HG02763 (cell line): ENCODE measurements at regions not wholly inside any gene's neighbourhood (a gene's known extent, or its start where the extent isn't known, plus 50 kb on each side); places are given as distances from the start of the nearest gene placed in this dataset.
"Not testable (repeated sequence)": the region's sequence is repeated elsewhere in the genome, so short reads cannot be mapped to it uniquely, and the experiment has no call there.

Source experiments
- ATAC-seq: cut with Tn5 transposase; IDR thresholded peaks from one replicate; pipeline ENCODE4 v1.9.1; 2021; ENCODE audit warnings: mild to moderate bottlenecking, moderate library complexity; ENCODE audit not compliant: unreplicated experiment

GRCh38 chr5:97575322-97575721, 392.3 kb upstream of the RIOK2 start:
- no peak for ATAC-seq

- ATAC-seq: no peak
Measured at GRCh38 chr5:97576956-97577355, 393.9 kb upstream of the RIOK2 start.

- not testable (repeated sequence) for ATAC-seq
Measured at GRCh38 chr5:97579977-97580376, 396.9 kb upstream of the RIOK2 start.

GRCh38 chr5:97580746-97581145, 397.7 kb upstream of the RIOK2 start:
- no peak for ATAC-seq

- ATAC-seq: no peak
Measured at GRCh38 chr5:97591781-97592180, 408.7 kb upstream of the RIOK2 start.

- no peak for ATAC-seq
Measured at GRCh38 chr5:97600486-97600885, 417.4 kb upstream of the RIOK2 start.

- ATAC-seq: no peak
Measured at GRCh38 chr5:97601651-97602050, 418.6 kb upstream of the RIOK2 start.

- ATAC-seq: no peak
Measured at GRCh38 chr5:97606531-97606930, 423.5 kb upstream of the RIOK2 start.

GRCh38 chr5:97608501-97608900, 425.5 kb upstream of the RIOK2 start:
- no peak for ATAC-seq

GRCh38 chr5:97618721-97619120, 435.7 kb upstream of the RIOK2 start:
- ATAC-seq: no peak

GRCh38 chr5:97623441-97623840, 440.4 kb upstream of the RIOK2 start:
- ATAC-seq: no peak

- no peak for ATAC-seq
Measured at GRCh38 chr5:97624886-97625285, 441.8 kb upstream of the RIOK2 start.

- no peak for ATAC-seq
Measured at GRCh38 chr5:97627272-97627671, 444.2 kb upstream of the RIOK2 start.

GRCh38 chr5:97628031-97628430, 445.0 kb upstream of the RIOK2 start:
- no peak for ATAC-seq

GRCh38 chr5:97628807-97629206, 445.8 kb upstream of the RIOK2 start:
- no peak for ATAC-seq

- no peak for ATAC-seq
Measured at GRCh38 chr5:97629276-97629675, 446.2 kb upstream of the RIOK2 start.

GRCh38 chr5:97635553-97635952, 452.5 kb upstream of the RIOK2 start:
- ATAC-seq: no peak

- ATAC-seq: no peak
Measured at GRCh38 chr5:97636766-97637165, 453.7 kb upstream of the RIOK2 start.

- ATAC-seq: no peak
Measured at GRCh38 chr5:97641081-97641480, 458.0 kb upstream of the RIOK2 start.

GRCh38 chr5:97644206-97644605, 461.2 kb upstream of the RIOK2 start:
- ATAC-seq: no peak

GRCh38 chr5:97644896-97645295, 461.8 kb upstream of the RIOK2 start:
- ATAC-seq: no peak

- ATAC-seq: no peak
Measured at GRCh38 chr5:97657239-97657638, 474.2 kb upstream of the RIOK2 start.

- ATAC-seq: no peak
Measured at GRCh38 chr5:97658116-97658900, 475.3 kb upstream of the RIOK2 start.
